Liver (tissue), 7 donors: ENCODE measurements at regions not wholly inside any gene's neighbourhood (a gene's known extent, or its start where the extent isn't known, plus 50 kb on each side); places are given as distances from the start of the nearest gene placed in this dataset.

Experiments used
- DNase-seq: peaks from one replicate; pipeline ENCODE4 v3.0.0-alpha.2; 2017; ENCODE audit warnings: low spot score
- H3K27ac ChIP-seq, 2 donors: one replicate each; pipeline ENCODE4 v1.7.0; 2013; ENCODE audit warnings: inconsistent platforms in 2 of 2, low read length in 2 of 2, control low read depth in 1 of 2, low read depth in 1 of 2, mild to moderate bottlenecking in 1 of 2
- H3K27me3 ChIP-seq, 4 donors: one replicate each; pipeline versions ENCODE4 v1.6.1 to v1.7.0; 2013; ENCODE audit warnings: low read length in 3 of 4, inconsistent platforms in 1 of 4, mild to moderate bottlenecking in 1 of 4, moderate library complexity in 1 of 4; ENCODE audit not compliant: control insufficient read depth in 4 of 4, insufficient read depth in 4 of 4
- H3K36me3 ChIP-seq, 4 donors: one replicate each; pipeline versions ENCODE4 v1.6.1 to v1.7.0; 2013; ENCODE audit warnings: low read length in 3 of 4, mild to moderate bottlenecking in 3 of 4, low read depth in 1 of 4, moderate library complexity in 1 of 4; ENCODE audit not compliant: control insufficient read depth in 4 of 4, insufficient read depth in 3 of 4
- H3K4me1 ChIP-seq, 4 donors: one replicate each; pipeline versions ENCODE4 v1.6.1 to v1.7.0; 2013; ENCODE audit warnings: low read length in 3 of 4, mild to moderate bottlenecking in 3 of 4, moderate library complexity in 1 of 4; ENCODE audit not compliant: control insufficient read depth in 4 of 4, insufficient read depth in 4 of 4
- H3K4me3 ChIP-seq, 3 donors: one replicate each; pipeline versions ENCODE4 v1.6.1 to v1.7.0; 2013; ENCODE audit warnings: low read length in 3 of 3, control low read depth in 1 of 3, low read depth in 1 of 3, mild to moderate bottlenecking in 1 of 3
- H3K9ac ChIP-seq, 2 donors: one replicate each; pipeline ENCODE4 v1.7.0; 2013; ENCODE audit warnings: low read length in 2 of 2, mild to moderate bottlenecking in 2 of 2, moderate library complexity in 2 of 2, control low read depth in 1 of 2, low read depth in 1 of 2
- H3K9me3 ChIP-seq, 4 donors: one replicate each; pipeline versions ENCODE4 v1.6.1 to v1.7.0; 2013; ENCODE audit warnings: low read length in 3 of 4; ENCODE audit not compliant: control insufficient read depth in 4 of 4
- ATF3 ChIP-seq: IDR thresholded peaks from 2 replicates; pipeline ENCODE4 v1.6.1; 2016; ENCODE audit warnings: antibody characterized with exemption
- EGR1 ChIP-seq, 2 donors: IDR thresholded peaks; 2 replicates each; pipeline ENCODE4 v1.6.1; 2016 to 2018; ENCODE audit warnings: antibody characterized with exemption in 2 of 2, low read depth in 2 of 2
- FOXA1 ChIP-seq: IDR thresholded peaks from 2 replicates; pipeline ENCODE4 v1.6.1; 2016; ENCODE audit warnings: antibody characterized with exemption
- GABPA ChIP-seq, 2 donors: IDR thresholded peaks in 1 of 2; conservative IDR thresholded peaks in 1 of 2; 2 replicates each; pipeline ENCODE4 v1.6.1; 2016; ENCODE audit warnings: antibody characterized with exemption in 2 of 2, mild to moderate bottlenecking in 1 of 2, moderate library complexity in 1 of 2
- HNF4A ChIP-seq, 2 donors: conservative IDR thresholded peaks; 2 replicates each; pipeline ENCODE4 v1.6.1; 2016; ENCODE audit warnings: antibody characterized with exemption in 2 of 2, mild to moderate bottlenecking in 2 of 2
- HNF4G ChIP-seq: IDR thresholded peaks from 2 replicates; pipeline ENCODE4 v1.6.1; 2016; ENCODE audit warnings: antibody characterized with exemption
- JUND ChIP-seq, 2 donors: IDR thresholded peaks; 2 replicates each; pipeline ENCODE4 v1.6.1; 2016; ENCODE audit warnings: antibody characterized with exemption in 2 of 2
- MAX ChIP-seq: IDR thresholded peaks from 2 replicates; pipeline ENCODE4 v1.6.1; 2016; ENCODE audit warnings: antibody characterized with exemption
- NR2F2 ChIP-seq: IDR thresholded peaks from 2 replicates; pipeline ENCODE4 v1.6.1; 2016; ENCODE audit warnings: antibody characterized with exemption
- RAD21 ChIP-seq, 2 donors: IDR thresholded peaks; 2 replicates each; pipeline ENCODE4 v1.6.1; 2016; ENCODE audit warnings: antibody characterized with exemption in 2 of 2, mild to moderate bottlenecking in 2 of 2
- REST ChIP-seq: IDR thresholded peaks from 2 replicates; pipeline ENCODE4 v1.6.1; 2016; ENCODE audit warnings: antibody characterized with exemption, mild to moderate bottlenecking
- RXRA ChIP-seq, 2 donors: IDR thresholded peaks; 2 replicates each; pipeline ENCODE4 v1.6.1; 2017 to 2018; ENCODE audit warnings: antibody characterized with exemption in 2 of 2, mild to moderate bottlenecking in 1 of 2
- SP1 ChIP-seq: IDR thresholded peaks from 2 replicates; pipeline ENCODE4 v1.6.1; 2018; ENCODE audit warnings: antibody characterized with exemption, mild to moderate bottlenecking
- TAF1 ChIP-seq: conservative IDR thresholded peaks from 2 replicates; pipeline ENCODE4 v1.6.1; 2016; ENCODE audit warnings: antibody characterized with exemption, mild to moderate bottlenecking
- YY1 ChIP-seq: IDR thresholded peaks from 2 replicates; pipeline ENCODE4 v1.6.1; 2016; ENCODE audit warnings: antibody characterized with exemption, mild to moderate bottlenecking
- ZBTB33 ChIP-seq: IDR thresholded peaks from 2 replicates; pipeline ENCODE4 v1.6.1; 2016; ENCODE audit warnings: antibody characterized with exemption
- WGBS: extraction: QIAGEN DNeasy Blood & Tissue Kit; methylation state at CpG from one replicate; pipeline ENCODE4 v1.1.7; 2013; 5-methylcytosine and 5-hydroxymethylcytosine counted together
- donor health status: healthy.
- donor health status: healthy.
- donor health status: healthy.
- donor health status: healthy.

GRCh38 chr2:122816803-122817202 lies 1061.4 kb downstream of the TSN start:
- Histone ChIP-seq H3K27ac (no peak overlapping the region), H3K4me1 (no peaks in the 10 kb centered on the region), H3K27me3 (no peaks in the 10 kb centered on the region), H3K36me3 (no peaks in the 10 kb centered on the region), H3K9me3 (no peaks in the 10 kb centered on the region), H3K9ac (no peak overlapping the region), H3K4me3 (no peak overlapping the region)
- TF ChIP-seq JUND (IDR thresholded peaks at IDR 0.05) = no peak
- 60% methylated on average over 3 of the region's 3 CpGs for WGBS
- DNase-seq = no peak

GRCh38 chr2:122822319-122822718 lies 1066.9 kb downstream of the TSN start:
- WGBS = 84% methylated on average over 5 of the region's 5 CpGs
- H3K27ac ChIP-seq = no peak overlapping the region

GRCh38 chr2:122830157-122830556 lies 1074.7 kb downstream of the TSN start:
- H3K36me3 ChIP-seq = no peaks in the 10 kb centered on the region
- no peak for DNase-seq
- no peak overlapping the region for H3K27ac ChIP-seq
- H3K9ac ChIP-seq = no peak overlapping the region
- H3K4me3 ChIP-seq = no peak overlapping the region
- H3K9me3 ChIP-seq = peaks cover 0 to 2% (median 0%) of the 10 kb centered on the region in 4 donors
- H3K27me3 ChIP-seq = no peaks in the 10 kb centered on the region
- 77% methylated on average over 4 of the region's 4 CpGs for WGBS
- H3K4me1 ChIP-seq = no peaks in the 10 kb centered on the region
- TF ChIP-seq HNF4G (no peak), RAD21 (IDR thresholded peaks at IDR 0.05) (no peak), TAF1 (no peak), RXRA (IDR thresholded peaks at IDR 0.05) (no peak), MAX (no peak), ATF3 (no peak), EGR1 (IDR thresholded peaks at IDR 0.05; ENCODE audit: low read depth in 2 of 2) (no peak), NR2F2 (no peak), YY1 (no peak), SP1 (no peak), GABPA (IDR thresholded peaks at IDR 0.05 in 1 of 2, conservative IDR thresholded peaks at IDR 0.05 in 1 of 2) (no peak), REST (no peak), JUND (IDR thresholded peaks at IDR 0.05) (no peak), FOXA1 (no peak), ZBTB33 (no peak), HNF4A (conservative IDR thresholded peaks at IDR 0.05) (no peak)

More at GRCh38 chr2:122822319-122822718, 1066.9 kb downstream of the TSN start:
- no peak for TF ChIP-seq YY1
- TF ChIP-seq ZBTB33 = no peak
- no peak for TF ChIP-seq NR2F2
- no peak for TF ChIP-seq FOXA1
- no peak for TF ChIP-seq RXRA (IDR thresholded peaks at IDR 0.05)
- no peak for TF ChIP-seq EGR1 (IDR thresholded peaks at IDR 0.05; ENCODE audit: low read depth in 2 of 2)
- H3K9me3 ChIP-seq = peaks cover 0 to under 1% (median 0%) of the 10 kb centered on the region in 4 donors
- H3K27me3 ChIP-seq = no peaks in the 10 kb centered on the region
- no peak overlapping the region for H3K9ac ChIP-seq
- no peak for DNase-seq
- H3K4me1 ChIP-seq = no peaks in the 10 kb centered on the region
- H3K36me3 ChIP-seq = no peaks in the 10 kb centered on the region
- no peak overlapping the region for H3K4me3 ChIP-seq
